Gastrocnemius medialis (tissue), 4 donors: ENCODE measurements at regions not wholly inside any gene's neighbourhood (a gene's known extent, or its start where the extent isn't known, plus 50 kb on each side); places are given as distances from the start of the nearest gene placed in this dataset.

ENCODE experiments used
- CTCF ChIP-seq, 5 experiments: fragments of 450-650 bp in 3 of 5; fragments of 200-600 bp in 2 of 5; sonication (generic) in 2 of 5; IDR thresholded peaks in 4 of 5; conservative IDR thresholded peaks in 1 of 5; 1 replicate in 4 of 5; 2 replicates in 1 of 5; pipeline ENCODE4 v1.5.1; 2016 to 2019; ENCODE audit warnings: antibody characterized with exemption in 5 of 5, mild to moderate bottlenecking in 3 of 5, moderate library complexity in 3 of 5
- POLR2A ChIP-seq, 2 donors: fragments of 450-650 bp; IDR thresholded peaks; one replicate each; pipeline ENCODE4 v1.6.1; 2017; ENCODE audit warnings: antibody characterized with exemption in 2 of 2, mild to moderate bottlenecking in 2 of 2, moderate library complexity in 2 of 2

GRCh38 chr1:59107916-59108315 lies 189.0 kb upstream of the FGGY start:
- TF ChIP-seq CTCF (IDR thresholded peaks at IDR 0.05 in 4 of 5, conservative IDR thresholded peaks at IDR 0.05 in 1 of 5), result no peak
- TF ChIP-seq POLR2A (IDR thresholded peaks at IDR 0.05), result no peak
